ENCODE measurements at regions not wholly inside any gene's neighbourhood (a gene's known extent, or its start where the extent isn't known, plus 50 kb on each side); places are given as distances from the start of the nearest gene placed in this dataset.

DNA sequence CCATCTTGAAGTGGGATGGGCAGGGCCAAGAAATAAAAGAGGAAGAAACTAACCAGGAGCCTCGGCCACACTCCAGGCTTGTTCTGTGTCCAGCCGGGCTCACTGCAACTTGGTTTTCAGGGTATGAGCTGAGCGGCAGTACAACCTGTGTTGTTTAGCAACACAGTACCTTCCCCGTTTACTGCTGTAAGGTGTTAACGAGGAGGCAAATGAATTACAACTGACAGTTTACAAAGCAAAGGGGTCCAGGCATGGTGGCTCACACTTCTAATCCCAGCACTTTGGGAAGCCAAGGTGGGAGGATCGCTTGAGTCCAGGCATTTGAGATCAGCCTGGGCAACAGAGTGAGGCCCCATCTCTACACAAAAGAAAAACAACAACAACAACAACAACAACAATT is 481.3 kb upstream of the SULF2 start:
- Histone ChIP-seq H3K79me2 (ENCODE audit: low read depth) (no peaks in the 10 kb centered on the region), H3K36me3 (ENCODE audit: low read depth) (no peaks in the 10 kb centered on the region), H3K9me3 (ENCODE audit: insufficient read depth, low read depth) (no peaks in the 10 kb centered on the region), H3K9me2 (ENCODE audit: insufficient read depth) (no peaks in the 10 kb centered on the region), H4K20me1 (ENCODE audit: insufficient read depth) (no peaks in the 10 kb centered on the region), H3K4me2 (no peak overlapping the region), H3K27ac (no peak overlapping the region), H3F3A (ENCODE audit: insufficient read depth, low read depth) (no peaks in the 10 kb centered on the region), H3K4me1 (replicated peaks; ENCODE audit: insufficient read depth) (no peaks in the 10 kb centered on the region), H3K27me3 (ENCODE audit: insufficient read depth, low read depth) (no peaks in the 10 kb centered on the region), H3K4me3 (no peak overlapping the region), H2AFZ (no peak overlapping the region)
- intact Hi-C loops (cut with micrococcal nuclease; ENCODE audit: unreplicated experiment), result no loop called here
- BruUV-seq (replicated peaks), result no TSS peak
- POLR2A ChIA-PET (ENCODE audit: unreplicated experiment), result no interaction called here
- CTCF ChIA-PET, result no interaction called here
- no peak for TF ChIP-seq EZH2 (IDR thresholded peaks at IDR 0.05; ENCODE audit: low read depth)
- no peak for DNase-seq

DNA sequence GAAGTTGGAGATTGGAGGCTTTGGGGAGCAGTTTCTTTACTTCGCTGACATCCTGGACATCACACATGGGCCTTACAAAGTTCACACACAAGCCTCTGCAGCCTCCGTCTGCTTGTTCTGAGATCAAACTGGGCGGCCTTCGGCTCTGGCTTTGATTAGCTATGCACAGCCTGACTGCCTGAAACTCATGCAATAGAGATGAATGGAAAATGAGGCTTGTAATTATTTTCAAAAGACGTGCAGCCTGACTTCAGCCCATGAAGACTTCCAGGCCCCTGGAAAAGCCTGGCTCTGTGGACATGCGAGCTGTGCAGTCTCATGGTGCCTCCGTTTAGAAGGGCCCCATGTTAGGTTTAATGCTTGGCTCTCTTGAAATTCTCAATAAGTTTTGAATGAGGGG is 480.5 kb upstream of the SULF2 start:
- no peak overlapping the region for H3K27ac ChIP-seq
- ChIA-PET POLR2A (ENCODE audit: unreplicated experiment) (no interaction called here), CTCF (no interaction called here)
- H3K36me3 ChIP-seq (ENCODE audit: low read depth), result no peaks in the 10 kb centered on the region
- no peaks in the 10 kb centered on the region for H3F3A ChIP-seq (ENCODE audit: insufficient read depth, low read depth)
- no peaks in the 10 kb centered on the region for H3K9me2 ChIP-seq (ENCODE audit: insufficient read depth)
- intact Hi-C loops (cut with micrococcal nuclease; ENCODE audit: unreplicated experiment), result no loop called here
- no peak overlapping the region for H3K4me2 ChIP-seq
- no peaks in the 10 kb centered on the region for H3K27me3 ChIP-seq (ENCODE audit: insufficient read depth, low read depth)
- no peak for DNase-seq
- no peak for TF ChIP-seq EZH2 (IDR thresholded peaks at IDR 0.05; ENCODE audit: low read depth)
- TF ChIP-seq, protein P1, sequence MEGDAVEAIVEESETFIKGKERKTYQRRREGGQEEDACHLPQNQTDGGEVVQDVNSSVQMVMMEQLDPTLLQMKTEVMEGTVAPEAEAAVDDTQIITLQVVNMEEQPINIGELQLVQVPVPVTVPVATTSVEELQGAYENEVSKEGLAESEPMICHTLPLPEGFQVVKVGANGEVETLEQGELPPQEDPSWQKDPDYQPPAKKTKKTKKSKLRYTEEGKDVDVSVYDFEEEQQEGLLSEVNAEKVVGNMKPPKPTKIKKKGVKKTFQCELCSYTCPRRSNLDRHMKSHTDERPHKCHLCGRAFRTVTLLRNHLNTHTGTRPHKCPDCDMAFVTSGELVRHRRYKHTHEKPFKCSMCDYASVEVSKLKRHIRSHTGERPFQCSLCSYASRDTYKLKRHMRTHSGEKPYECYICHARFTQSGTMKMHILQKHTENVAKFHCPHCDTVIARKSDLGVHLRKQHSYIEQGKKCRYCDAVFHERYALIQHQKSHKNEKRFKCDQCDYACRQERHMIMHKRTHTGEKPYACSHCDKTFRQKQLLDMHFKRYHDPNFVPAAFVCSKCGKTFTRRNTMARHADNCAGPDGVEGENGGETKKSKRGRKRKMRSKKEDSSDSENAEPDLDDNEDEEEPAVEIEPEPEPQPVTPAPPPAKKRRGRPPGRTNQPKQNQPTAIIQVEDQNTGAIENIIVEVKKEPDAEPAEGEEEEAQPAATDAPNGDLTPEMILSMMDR (conservative IDR thresholded peaks at IDR 0.05), result no peak
- no peaks in the 10 kb centered on the region for H3K4me1 ChIP-seq (replicated peaks; ENCODE audit: insufficient read depth)
- H4K20me1 ChIP-seq (ENCODE audit: insufficient read depth), result no peaks in the 10 kb centered on the region
- no peaks in the 10 kb centered on the region for H3K9me3 ChIP-seq (ENCODE audit: insufficient read depth, low read depth)
- no peaks in the 10 kb centered on the region for H3K79me2 ChIP-seq (ENCODE audit: low read depth)
- no peak overlapping the region for H3K4me3 ChIP-seq
- BruUV-seq (replicated peaks), result no TSS peak
- H2AFZ ChIP-seq, result no peak overlapping the region

DNA sequence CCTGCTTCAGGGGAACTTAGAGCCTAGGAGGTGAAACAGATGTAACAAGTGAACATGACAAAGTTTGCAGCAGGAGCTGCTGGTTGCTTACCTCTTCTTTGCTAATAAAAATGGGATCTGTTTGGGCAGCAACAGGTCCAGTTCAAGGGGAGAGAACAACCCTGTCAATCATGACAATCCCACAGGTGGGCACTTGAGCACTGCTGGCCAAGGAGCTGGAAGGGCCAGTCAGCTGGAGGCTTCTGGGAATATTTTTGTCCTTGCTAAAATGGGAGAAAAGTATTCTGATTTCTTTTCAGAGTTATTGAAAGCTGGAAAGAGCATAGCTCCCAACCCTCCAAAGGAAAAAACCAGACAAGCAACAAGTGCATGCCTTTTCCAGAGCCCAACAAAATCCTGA is 477.7 kb upstream of the SULF2 start:
- BruUV-seq (replicated peaks), result no TSS peak
- H4K20me1 ChIP-seq (ENCODE audit: insufficient read depth), result no peaks in the 10 kb centered on the region
- H2AFZ ChIP-seq, result no peak overlapping the region
- ChIA-PET CTCF (no interaction called here), POLR2A (ENCODE audit: unreplicated experiment) (interaction anchor here (0.7 kb wide), 1 partner anchor 47 kb away, joined by 4 read pairs; no protein-coding TSS in a partner anchor)
- no peaks in the 10 kb centered on the region for H3F3A ChIP-seq (ENCODE audit: insufficient read depth, low read depth)
- no peaks in the 10 kb centered on the region for H3K4me1 ChIP-seq (replicated peaks; ENCODE audit: insufficient read depth)
- H3K27me3 ChIP-seq (ENCODE audit: insufficient read depth, low read depth), result no peaks in the 10 kb centered on the region
- no peak overlapping the region for H3K4me3 ChIP-seq
- H3K36me3 ChIP-seq (ENCODE audit: low read depth), result no peaks in the 10 kb centered on the region
- TF ChIP-seq EZH2 (IDR thresholded peaks at IDR 0.05; ENCODE audit: low read depth), result no peak
- TF ChIP-seq, protein P1 (conservative IDR thresholded peaks at IDR 0.05), result no peak
- DNase-seq, result no peak
- no peaks in the 10 kb centered on the region for H3K9me3 ChIP-seq (ENCODE audit: insufficient read depth, low read depth)
- no peaks in the 10 kb centered on the region for H3K79me2 ChIP-seq (ENCODE audit: low read depth)
- no peak overlapping the region for H3K27ac ChIP-seq
- no peak overlapping the region for H3K4me2 ChIP-seq
- intact Hi-C loops (cut with micrococcal nuclease; ENCODE audit: unreplicated experiment), result no loop called here
- no peaks in the 10 kb centered on the region for H3K9me2 ChIP-seq (ENCODE audit: insufficient read depth)

DNA sequence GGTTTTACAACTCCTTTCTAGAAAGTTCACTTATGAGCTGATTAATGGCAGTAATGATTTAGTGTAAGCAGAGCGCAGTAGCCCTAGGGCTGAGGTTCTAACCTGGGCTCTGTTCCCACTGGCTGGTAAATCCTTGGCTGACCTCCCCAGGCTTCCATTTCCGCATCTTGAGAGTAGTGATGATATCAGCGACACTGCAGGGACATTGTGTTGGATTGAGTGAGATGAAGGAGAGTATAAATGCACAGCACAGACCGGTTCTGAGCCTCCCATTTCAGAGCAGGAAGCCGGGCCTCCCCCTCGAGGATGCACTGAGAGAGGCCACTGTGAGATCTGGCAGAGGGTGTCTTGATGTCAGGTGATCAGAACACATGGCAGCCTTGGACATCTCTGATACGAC is 477.2 kb upstream of the SULF2 start:
- no peak overlapping the region for H2AFZ ChIP-seq
- no peaks in the 10 kb centered on the region for H3K27me3 ChIP-seq (ENCODE audit: insufficient read depth, low read depth)
- no peaks in the 10 kb centered on the region for H3K79me2 ChIP-seq (ENCODE audit: low read depth)
- TF ChIP-seq EZH2 (IDR thresholded peaks at IDR 0.05; ENCODE audit: low read depth), result no peak
- TF ChIP-seq, protein P1 (conservative IDR thresholded peaks at IDR 0.05), result no peak
- no peaks in the 10 kb centered on the region for H3K9me3 ChIP-seq (ENCODE audit: insufficient read depth, low read depth)
- H3K27ac ChIP-seq, result no peak overlapping the region
- no peaks in the 10 kb centered on the region for H3K9me2 ChIP-seq (ENCODE audit: insufficient read depth)
- intact Hi-C loops (cut with micrococcal nuclease; ENCODE audit: unreplicated experiment), result no loop called here
- POLR2A ChIA-PET (ENCODE audit: unreplicated experiment), result no interaction called here
- H4K20me1 ChIP-seq (ENCODE audit: insufficient read depth), result no peaks in the 10 kb centered on the region
- BruUV-seq (replicated peaks), result no TSS peak
- no peak overlapping the region for H3K4me3 ChIP-seq
- no peaks in the 10 kb centered on the region for H3F3A ChIP-seq (ENCODE audit: insufficient read depth, low read depth)
- no peak overlapping the region for H3K4me2 ChIP-seq
- CTCF ChIA-PET, result no interaction called here
- DNase-seq, result no peak
- H3K36me3 ChIP-seq (ENCODE audit: low read depth), result no peaks in the 10 kb centered on the region
- H3K4me1 ChIP-seq (replicated peaks; ENCODE audit: insufficient read depth), result no peaks in the 10 kb centered on the region
